Endothelial cell of umbilical vein (primary cell): ENCODE measurements at regions not wholly inside any gene's neighbourhood (a gene's known extent, or its start where the extent isn't known, plus 50 kb on each side); places are given as distances from the start of the nearest gene placed in this dataset.

Source experiments
- BruUV-seq: library from RNA; stranded (reverse); fragments of 400-500 nt; replicated peaks from 2 replicates; lab custom pipeline; 2021; lab: Mats Ljungman, UMichigan
- CTCF ChIA-PET: fragments of 300-600, 350-600 bp; sonication (Branson Sonifier 250); formaldehyde crosslinking; loops from one replicate; lab custom pipeline; 2021; ENCODE audit warnings: antibody characterized with exemption, inconsistent platforms; lab: Charles Lee
- POLR2A ChIA-PET: fragments of 300-600, 350-600 bp; sonication (Branson Sonifier 250); formaldehyde crosslinking; loops from one replicate; lab custom pipeline; 2021; ENCODE audit warnings: antibody characterized with exemption, inconsistent platforms; lab: Charles Lee
- DNase-seq: peaks from one replicate; pipeline ENCODE4 v3.0.0-alpha.2; 2011; ENCODE audit warnings: low read depth, low spot score
- FAIRE-seq: peaks from 2 replicates; lab custom pipeline; 2011; peaks lifted over from hg19 to GRCh38; lab: Jason Lieb, UNC
- H2AFZ ChIP-seq: 2 replicates; pipeline ENCODE4 v1.6.0; 2012; ENCODE audit warnings: low read depth, low read length, control low read depth, inconsistent platforms
- H3K27ac ChIP-seq: 2 replicates; pipeline ENCODE4 v1.5.1; 2011; ENCODE audit warnings: low read depth, mild to moderate bottlenecking, control low read depth, low read length, moderate library complexity; ENCODE audit not compliant: insufficient read depth
- H3K27me3 ChIP-seq, 2 experiments: 2 replicates each; pipeline versions ENCODE4 v1.6.0 to v1.6.1; 2011; ENCODE audit warnings: low read length in 2 of 2, mixed read lengths in 1 of 2; ENCODE audit not compliant: control insufficient read depth in 2 of 2, insufficient read depth in 2 of 2
- H3K36me3 ChIP-seq, 2 experiments: 2 replicates in 1 of 2; 3 replicates in 1 of 2; pipeline ENCODE4 v1.5.1; 2011; ENCODE audit warnings: low read length in 2 of 2, mild to moderate bottlenecking in 1 of 2, moderate library complexity in 1 of 2; ENCODE audit not compliant: control insufficient read depth in 2 of 2, insufficient read depth in 2 of 2; ENCODE audit errors: extremely low read depth in 1 of 2
- H3K4me1 ChIP-seq: 3 replicates; pipeline ENCODE4 v1.5.1; 2011; ENCODE audit warnings: mild to moderate bottlenecking, low read length; ENCODE audit not compliant: control insufficient read depth, insufficient read depth; ENCODE audit errors: extremely low read depth
- H3K4me2 ChIP-seq: 2 replicates; pipeline ENCODE4 v1.6.1; 2011; ENCODE audit warnings: low read length, control low read depth, mixed read lengths; ENCODE audit not compliant: insufficient read depth
- H3K4me3 ChIP-seq, 3 experiments: fragments of 200-600 bp in 1 of 3; sonication (generic), shearing (Covaris generic) in 1 of 3; replicated peaks in 1 of 3; 2 replicates each; pipeline ENCODE4 v1.5.1; 2011 to 2016; ENCODE audit warnings: control low read depth in 3 of 3, low read length in 3 of 3, mild to moderate bottlenecking in 2 of 3, inconsistent platforms in 1 of 3, low read depth in 1 of 3, moderate library complexity in 1 of 3; ENCODE audit not compliant: insufficient read depth in 1 of 3
- H3K79me2 ChIP-seq: 2 replicates; pipeline ENCODE4 v1.6.0; 2012; ENCODE audit warnings: low read length, inconsistent platforms; ENCODE audit not compliant: control insufficient read depth, insufficient read depth
- H3K9ac ChIP-seq: replicated peaks from 2 replicates; pipeline ENCODE3; 2011; ENCODE audit warnings: low read length, control low read depth; ENCODE audit not compliant: insufficient read depth; ENCODE audit errors: extremely low read depth
- H3K9me1 ChIP-seq: replicated peaks from 3 replicates; pipeline ENCODE4 v1.6.0; 2011; ENCODE audit warnings: mild to moderate bottlenecking, low read length; ENCODE audit not compliant: control insufficient read depth, insufficient read depth; ENCODE audit errors: extremely low read depth
- H3K9me3 ChIP-seq: replicated peaks from 2 replicates; pipeline ENCODE4 v1.5.1; 2012; ENCODE audit warnings: low read length, inconsistent platforms; ENCODE audit not compliant: control insufficient read depth, insufficient read depth
- H4K20me1 ChIP-seq: replicated peaks from 2 replicates; pipeline ENCODE3; 2011; ENCODE audit warnings: mild to moderate bottlenecking, low read length; ENCODE audit not compliant: control insufficient read depth, insufficient read depth; ENCODE audit errors: extremely low read depth
- EZH2 ChIP-seq: IDR thresholded peaks from 2 replicates; pipeline ENCODE4 v1.6.1; 2012; ENCODE audit warnings: borderline replicate concordance, low read depth, mild to moderate bottlenecking, moderate library complexity, low read length, inconsistent platforms; ENCODE audit not compliant: severe bottlenecking
- FOS ChIP-seq: IDR thresholded peaks from 2 replicates; pipeline ENCODE4 v1.6.1; 2011; ENCODE audit warnings: mild to moderate bottlenecking, low read length, moderate library complexity, borderline replicate concordance; ENCODE audit not compliant: insufficient read depth
- JUN ChIP-seq: IDR thresholded peaks from 2 replicates; pipeline ENCODE4 v1.6.1; 2011; ENCODE audit warnings: borderline replicate concordance, low read depth; ENCODE audit not compliant: insufficient read length, insufficient read depth
- MAX ChIP-seq: IDR thresholded peaks from 2 replicates; pipeline ENCODE4 v1.6.1; 2011; ENCODE audit not compliant: insufficient read depth, insufficient read length
- MYC ChIP-seq: IDR thresholded peaks from one replicate; pipeline ENCODE4 v1.6.1; 2011; ENCODE audit warnings: mild to moderate bottlenecking, low read depth, low read length
- POLR2A ChIP-seq: IDR thresholded peaks from 2 replicates; pipeline ENCODE4 v1.6.1; 2012; ENCODE audit warnings: low read depth, mild to moderate bottlenecking, control low read depth, low read length
- POLR2AphosphoS5 ChIP-seq: IDR thresholded peaks from 2 replicates; pipeline ENCODE4 v1.6.1; 2012; ENCODE audit warnings: low read depth, mild to moderate bottlenecking, control low read depth, low read length, moderate library complexity; ENCODE audit not compliant: insufficient read depth
- dilution Hi-C: fragments of 300-500 bp; cut with MboI; formaldehyde crosslinking; loops from one replicate; pipeline ENCODE4 v1.15.0; 2019; ENCODE audit warnings: low sequenced_read_pairs; ENCODE audit not compliant: extremely low pct_ligation_motif_present
- intact Hi-C: fragments of 100-400 bp; cut with micrococcal nuclease; formaldehyde crosslinking; loops from one replicate; pipeline ENCODE4 v1.10.0; 2022

DNA sequence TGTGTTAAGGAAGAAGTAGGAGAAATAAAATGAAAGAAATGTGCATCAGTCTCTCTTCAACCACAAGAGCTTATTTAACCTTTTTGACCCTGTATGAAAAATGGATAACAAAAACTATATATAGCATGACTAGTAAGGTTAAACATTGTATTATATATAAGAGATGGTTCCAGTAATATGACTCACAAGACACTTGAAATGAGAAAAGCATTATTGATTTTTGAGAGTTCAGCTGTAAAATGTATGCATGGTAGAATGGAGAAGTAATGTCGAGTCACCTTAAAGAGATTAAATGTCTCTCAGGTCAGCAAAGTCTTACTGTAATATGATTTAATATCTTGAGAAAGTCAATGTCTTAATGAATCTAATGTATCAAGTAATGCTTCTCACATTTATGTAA is 860.9 kb downstream of the TAF11L14 start:
- Histone ChIP-seq H3K27ac (no peak overlapping the region), H3K9ac (no peak overlapping the region), H3K9me1 (no peaks in the 10 kb centered on the region), H3K27me3 (no peaks in the 10 kb centered on the region), H3K4me2 (no peak overlapping the region), H3K79me2 (no peaks in the 10 kb centered on the region), H3K36me3 (no peaks in the 10 kb centered on the region), H3K4me3 (no peak overlapping the region), H2AFZ (no peak overlapping the region), H3K4me1 (no peaks in the 10 kb centered on the region), H3K9me3 (peaks cover 2% of the 10 kb centered on the region), H4K20me1 (no peaks in the 10 kb centered on the region)
- dilution Hi-C loops (no loop called here), intact Hi-C loops (no loop called here)
- DNase-seq (no peak), FAIRE-seq (no peak)
- ChIA-PET CTCF (no interaction called here), POLR2A (no interaction called here)
- no peak for TF ChIP-seq FOS
- no peak for TF ChIP-seq POLR2AphosphoS5
- no peak for TF ChIP-seq EZH2
- no peak for TF ChIP-seq MYC
- no peak for TF ChIP-seq POLR2A
- TF ChIP-seq JUN: no peak
- BruUV-seq: no TSS peak

DNA sequence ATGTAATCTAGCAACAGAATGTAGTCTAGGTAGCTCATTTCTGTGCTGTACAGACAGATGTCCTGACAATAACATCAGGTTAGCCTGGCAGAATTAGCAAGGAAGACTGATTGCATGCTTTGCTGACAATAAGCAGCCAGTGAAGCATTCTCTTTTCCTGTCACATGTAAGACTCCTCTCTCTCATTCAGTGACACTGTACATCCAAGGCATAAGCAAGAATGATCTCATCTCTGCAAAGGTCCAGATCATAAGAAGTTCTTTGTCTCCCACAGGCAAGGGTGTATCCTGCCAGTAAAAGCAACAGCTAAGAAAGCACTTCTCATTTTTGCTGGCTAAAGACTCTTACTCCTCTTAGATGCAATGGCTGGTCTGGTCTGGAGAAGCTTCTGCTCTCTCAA is 861.8 kb downstream of the TAF11L14 start:
- no peak overlapping the region for H3K9ac ChIP-seq
- TF ChIP-seq MAX: no peak
- no peak for TF ChIP-seq EZH2
- H3K4me3 ChIP-seq: no peak overlapping the region
- ChIA-PET POLR2A (no interaction called here), CTCF (no interaction called here)
- no peaks in the 10 kb centered on the region for H3K9me1 ChIP-seq
- H3K4me2 ChIP-seq: no peak overlapping the region
- H3K36me3 ChIP-seq: no peaks in the 10 kb centered on the region
- H3K27ac ChIP-seq: no peak overlapping the region
- no TSS peak for BruUV-seq
- H3K27me3 ChIP-seq: no peaks in the 10 kb centered on the region
- no peaks in the 10 kb centered on the region for H3K79me2 ChIP-seq
- intact Hi-C loops: no loop called here
- H3K9me3 ChIP-seq: peaks cover 2% of the 10 kb centered on the region
- H3K4me1 ChIP-seq: no peaks in the 10 kb centered on the region
- dilution Hi-C loops: no loop called here
- DNase-seq (no peak), FAIRE-seq (no peak)
- H4K20me1 ChIP-seq: no peaks in the 10 kb centered on the region
- no peak overlapping the region for H2AFZ ChIP-seq
